Activated CD8-positive, alpha-beta memory T cell treated with anti-CD3 and anti-CD28 coated beads, Interleukin-2, amount 10 ng/mL, durations not matched to agents 7 days and 5 days (primary cell): ENCODE measurements at regions not wholly inside any gene's neighbourhood (a gene's known extent, or its start where the extent isn't known, plus 50 kb on each side); places are given as distances from the start of the nearest gene placed in this dataset.

Experiments
- ATAC-seq: fragments of 150-1000 bp; cut with Tn5 transposase; one replicate; pipeline ENCODE4 v1.10.0; 2021; ENCODE audit warnings: moderate library complexity
- CTCF ChIA-PET: fragments of 350-600 bp; sonication (Branson Sonifier 250); formaldehyde crosslinking; loops from one replicate; lab custom pipeline; 2021; ENCODE audit warnings: antibody characterized with exemption; lab: Charles Lee
- DNase-seq: peaks from one replicate; pipeline ENCODE4 v3.0.0-alpha.2; 2020
- H3K27ac Mint-ChIP-seq: one replicate; pipeline ENCODE4 v1.8.0; 2021; ENCODE audit warnings: mild to moderate bottlenecking, mixed read lengths
- H3K27me3 Mint-ChIP-seq: one replicate; pipeline ENCODE4 v1.8.0; 2021; ENCODE audit warnings: mixed read lengths
- H3K36me3 Mint-ChIP-seq: one replicate; pipeline ENCODE4 v1.8.0; 2021; ENCODE audit warnings: mild to moderate bottlenecking, mixed read lengths
- H3K4me1 Mint-ChIP-seq: one replicate; pipeline ENCODE4 v1.8.0; 2021; ENCODE audit warnings: mixed read lengths
- H3K4me3 Mint-ChIP-seq: one replicate; pipeline ENCODE4 v1.8.0; 2021; ENCODE audit warnings: mild to moderate bottlenecking, moderate library complexity, mixed read lengths
- H3K9me3 Mint-ChIP-seq: one replicate; pipeline ENCODE4 v1.8.0; 2022; ENCODE audit warnings: low read depth, mixed read lengths

DNA sequence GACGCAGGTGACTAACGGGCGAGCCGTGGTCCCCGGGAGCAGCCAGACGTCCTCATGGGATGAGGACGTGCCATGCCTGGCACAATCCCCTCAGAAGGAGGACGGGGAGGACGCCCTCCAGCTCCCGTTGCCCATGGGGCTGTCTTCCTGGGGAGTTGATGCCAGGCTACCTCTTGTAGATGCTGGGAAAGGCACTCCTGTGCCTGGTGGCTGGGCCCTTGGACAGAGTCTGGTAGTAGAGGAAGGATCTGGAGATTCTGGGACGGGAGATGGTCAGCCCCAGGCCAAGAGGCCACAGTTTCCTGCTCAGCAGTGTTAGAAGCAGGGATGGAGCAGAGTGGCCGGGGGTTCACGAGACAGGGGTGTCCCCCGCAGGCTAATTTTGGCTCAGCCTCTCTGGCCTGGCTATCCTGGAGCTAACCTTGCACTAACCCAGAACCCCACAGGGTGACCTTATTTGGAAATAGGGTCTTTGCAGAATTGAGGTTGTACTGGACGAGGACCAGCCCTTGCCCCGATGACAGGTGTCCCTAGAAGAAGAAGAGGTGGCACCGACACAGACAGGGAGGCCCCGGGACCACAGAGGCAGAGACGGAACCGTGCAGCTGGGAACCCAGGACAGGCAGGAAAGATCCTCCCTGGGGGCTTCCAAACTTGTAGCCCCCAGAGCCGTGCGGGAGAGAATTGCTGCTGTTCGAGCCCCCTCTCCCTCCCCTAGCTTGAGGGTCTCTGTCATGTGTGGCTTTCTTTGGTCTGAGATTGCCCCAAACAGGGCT, 50.1 kb upstream of the ADRA2C start:
- peaks cover 5% of the 10 kb centered on the region for H3K9me3 Mint-ChIP-seq
- no peak overlapping the region for H3K27ac Mint-ChIP-seq
- ATAC-seq: no peak
- no peak for DNase-seq
- no peaks in the 10 kb centered on the region for H3K4me1 Mint-ChIP-seq
- H3K4me3 Mint-ChIP-seq: no peak overlapping the region
- H3K27me3 Mint-ChIP-seq: peaks cover 6% of the 10 kb centered on the region
- CTCF ChIA-PET: no interaction called here
- H3K36me3 Mint-ChIP-seq: no peaks in the 10 kb centered on the region

DNA sequence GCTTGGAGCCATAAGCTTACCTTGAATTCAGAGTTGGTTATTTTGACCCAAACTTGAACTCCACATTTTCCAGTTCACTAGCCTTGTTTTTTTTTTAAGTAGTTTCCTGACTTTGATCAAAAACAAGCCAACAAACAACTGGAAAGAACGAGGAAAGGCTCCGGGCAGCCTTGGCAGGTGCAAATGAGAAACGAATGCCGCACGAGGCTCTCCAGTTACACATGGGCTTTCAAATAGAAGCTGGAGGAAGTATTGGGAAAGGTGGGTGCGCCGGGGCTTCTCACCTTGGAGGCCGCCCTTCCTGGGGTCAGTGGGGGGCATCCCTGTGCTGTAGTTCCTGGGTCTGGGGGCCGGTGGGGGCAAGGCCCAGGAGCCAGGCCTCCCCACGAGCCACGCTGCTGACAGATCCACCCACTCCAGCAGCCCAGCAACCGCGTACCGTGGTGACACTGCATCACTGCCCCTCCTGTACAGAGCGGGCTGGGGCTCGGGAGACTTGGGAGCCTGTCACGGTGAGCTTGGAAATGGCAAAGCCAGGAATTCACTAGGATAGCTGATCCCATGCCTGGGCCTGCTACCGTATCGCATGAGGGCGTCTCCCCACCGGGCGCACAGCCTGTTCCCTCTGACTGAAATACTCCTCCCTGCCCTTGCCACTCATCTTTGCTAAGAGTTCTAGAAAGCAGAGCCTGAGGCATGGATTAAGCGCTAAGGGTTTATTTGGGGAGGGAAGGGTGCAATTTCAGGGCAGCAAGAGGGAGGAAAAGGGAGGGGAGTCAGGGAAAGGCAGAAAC, 50.9 kb upstream of the ADRA2C start:
- CTCF ChIA-PET: no interaction called here
- ATAC-seq: no peak

DNA sequence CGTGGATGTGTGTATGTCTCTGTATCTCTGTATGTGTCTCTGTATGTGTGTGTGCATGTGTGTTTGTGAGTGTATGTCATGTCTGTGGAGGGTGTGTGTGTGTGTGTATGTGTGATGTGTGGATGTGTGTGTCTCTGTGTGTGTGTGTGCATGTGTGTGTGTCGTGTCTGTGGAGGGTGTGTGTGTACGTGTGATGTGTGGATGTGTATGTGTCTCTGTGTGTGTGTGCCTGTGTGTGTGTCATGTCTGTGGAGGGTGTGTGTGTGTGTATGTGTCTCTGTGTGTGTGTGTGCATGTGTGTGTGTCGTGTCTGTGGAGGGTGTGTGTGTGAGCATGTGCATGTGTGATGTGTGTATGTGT, 51.6 kb upstream of the ADRA2C start:
- ATAC-seq: no peak
- no peaks in the 10 kb centered on the region for H3K27me3 Mint-ChIP-seq
- CTCF ChIA-PET: no interaction called here
- no peak overlapping the region for H3K27ac Mint-ChIP-seq
- no peaks in the 10 kb centered on the region for H3K36me3 Mint-ChIP-seq
- no peak overlapping the region for H3K4me3 Mint-ChIP-seq
- H3K9me3 Mint-ChIP-seq: peaks cover 5% of the 10 kb centered on the region
- H3K4me1 Mint-ChIP-seq: no peaks in the 10 kb centered on the region
- no peak for DNase-seq

More for the DNA sequence above, 50.9 kb upstream of the ADRA2C start:
- no peaks in the 10 kb centered on the region for H3K36me3 Mint-ChIP-seq
- H3K27ac Mint-ChIP-seq: no peak overlapping the region
- DNase-seq: no peak
- no peak overlapping the region for H3K4me3 Mint-ChIP-seq
- no peaks in the 10 kb centered on the region for H3K4me1 Mint-ChIP-seq
- peaks cover 6% of the 10 kb centered on the region for H3K27me3 Mint-ChIP-seq
- H3K9me3 Mint-ChIP-seq: peaks cover 5% of the 10 kb centered on the region

- H3K36me3 Mint-ChIP-seq: no peaks in the 10 kb centered on the region
- H3K4me1 Mint-ChIP-seq: no peaks in the 10 kb centered on the region
- H3K27me3 Mint-ChIP-seq: no peaks in the 10 kb centered on the region
- H3K4me3 Mint-ChIP-seq: no peak overlapping the region
- CTCF ChIA-PET: no interaction called here
- no peak for DNase-seq
- peaks cover 4% of the 10 kb centered on the region for H3K9me3 Mint-ChIP-seq
- no peak for ATAC-seq
- H3K27ac Mint-ChIP-seq: no peak overlapping the region
These were observed 52.2 kb upstream of the ADRA2C start for GRCh38 chr4:3713817-3714641.

DNA sequence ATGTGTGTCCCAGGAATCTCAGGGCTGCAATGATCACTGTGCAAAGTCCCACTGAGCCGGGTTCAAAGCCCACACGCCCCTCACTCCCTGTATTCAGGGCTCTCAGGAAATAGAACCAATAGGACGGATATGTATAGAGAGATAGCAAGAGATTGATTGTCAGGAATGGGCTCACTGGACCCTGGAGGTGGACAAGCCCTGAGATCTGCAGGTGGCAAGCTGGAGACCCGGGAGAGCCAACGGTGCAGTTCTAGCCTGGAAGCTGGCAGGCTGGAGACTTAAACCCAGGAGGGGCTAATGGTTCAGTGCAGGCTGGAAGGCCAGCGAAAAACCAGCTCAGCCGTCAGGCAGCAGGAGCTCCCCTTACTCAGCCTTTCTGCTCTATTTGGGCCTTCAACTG, 52.8 kb upstream of the ADRA2C start:
- no peak overlapping the region for H3K27ac Mint-ChIP-seq
- H3K36me3 Mint-ChIP-seq: no peaks in the 10 kb centered on the region
- no peak for DNase-seq
- H3K4me3 Mint-ChIP-seq: no peak overlapping the region
- CTCF ChIA-PET: no interaction called here
- H3K4me1 Mint-ChIP-seq: no peaks in the 10 kb centered on the region
- ATAC-seq: no peak
- H3K27me3 Mint-ChIP-seq: no peaks in the 10 kb centered on the region
- H3K9me3 Mint-ChIP-seq: no peaks in the 10 kb centered on the region

GRCh38 chr4:3712936-3713335, 53.2 kb upstream of the ADRA2C start:
- CTCF ChIA-PET: no interaction called here
- H3K9me3 Mint-ChIP-seq: no peaks in the 10 kb centered on the region
- DNase-seq: no peak
- H3K36me3 Mint-ChIP-seq: no peaks in the 10 kb centered on the region
- no peak for ATAC-seq
- H3K4me3 Mint-ChIP-seq: no peak overlapping the region
- H3K27ac Mint-ChIP-seq: no peak overlapping the region
- no peaks in the 10 kb centered on the region for H3K27me3 Mint-ChIP-seq
- H3K4me1 Mint-ChIP-seq: no peaks in the 10 kb centered on the region

- Mint-ChIP-seq H3K4me3 (no peak overlapping the region), H3K36me3 (no peaks in the 10 kb centered on the region), H3K4me1 (no peaks in the 10 kb centered on the region), H3K27ac (no peak overlapping the region), H3K9me3 (no peaks in the 10 kb centered on the region), H3K27me3 (no peaks in the 10 kb centered on the region)
- DNase-seq (no peak), ATAC-seq (no peak)
- CTCF ChIA-PET: no interaction called here
These were observed 53.9 kb upstream of the ADRA2C start for GRCh38 chr4:3712112-3712805.

GRCh38 chr4:3711183-3712111, 54.7 kb upstream of the ADRA2C start:
- CTCF ChIA-PET: no interaction called here
- no peak overlapping the region for H3K4me3 Mint-ChIP-seq
- H3K9me3 Mint-ChIP-seq: no peaks in the 10 kb centered on the region
- no peaks in the 10 kb centered on the region for H3K27me3 Mint-ChIP-seq
- ATAC-seq (no peak), DNase-seq (no peak)
- H3K36me3 Mint-ChIP-seq: no peaks in the 10 kb centered on the region
- H3K4me1 Mint-ChIP-seq: no peaks in the 10 kb centered on the region
- H3K27ac Mint-ChIP-seq: no peak overlapping the region

DNA sequence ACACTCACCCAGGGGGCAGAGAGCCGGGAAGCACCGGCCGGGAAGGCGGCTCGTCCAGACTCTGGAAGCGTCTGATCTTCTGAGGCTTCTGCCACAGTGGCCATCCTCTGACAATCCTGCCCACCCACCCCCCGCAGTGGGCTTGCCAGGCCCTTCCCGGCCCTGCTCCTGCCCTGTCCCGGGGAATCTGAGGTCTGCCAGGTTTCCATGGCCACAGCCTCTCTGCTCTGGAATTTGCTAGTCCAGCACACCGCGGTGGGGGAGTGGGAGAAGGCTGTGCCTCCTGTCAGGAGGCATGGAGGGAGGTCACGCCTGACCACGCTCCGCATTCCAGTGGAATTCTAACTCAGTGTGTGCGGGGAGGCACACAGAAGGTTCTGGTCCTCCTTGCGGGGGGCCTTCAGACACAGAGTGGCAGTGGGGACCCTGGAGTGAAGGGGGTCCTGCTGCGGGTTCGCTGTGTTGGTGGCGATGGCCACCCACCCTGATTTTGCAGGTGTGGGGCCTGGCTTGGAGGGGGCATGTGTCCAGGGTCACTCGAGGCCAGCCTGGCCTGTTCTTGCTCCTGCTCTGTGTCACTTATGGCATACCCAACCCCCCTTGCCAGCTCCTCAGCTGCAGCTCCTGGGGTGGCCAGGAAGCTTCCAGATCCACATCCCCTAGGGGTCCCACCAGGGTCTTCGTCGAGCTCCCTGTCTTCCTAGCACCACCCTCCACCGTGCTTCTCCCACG, 55.6 kb upstream of the ADRA2C start:
- no peak overlapping the region for H3K4me3 Mint-ChIP-seq
- H3K4me1 Mint-ChIP-seq: no peaks in the 10 kb centered on the region
- H3K9me3 Mint-ChIP-seq: no peaks in the 10 kb centered on the region
- no peaks in the 10 kb centered on the region for H3K36me3 Mint-ChIP-seq
- ATAC-seq: no peak
- CTCF ChIA-PET: no interaction called here
- H3K27me3 Mint-ChIP-seq: no peaks in the 10 kb centered on the region
- no peak overlapping the region for H3K27ac Mint-ChIP-seq
- DNase-seq: no peak

GRCh38 chr4:3709846-3710441, 56.2 kb upstream of the ADRA2C start:
- CTCF ChIA-PET: no interaction called here
- H3K4me3 Mint-ChIP-seq: no peak overlapping the region
- H3K36me3 Mint-ChIP-seq: no peaks in the 10 kb centered on the region
- no peaks in the 10 kb centered on the region for H3K27me3 Mint-ChIP-seq
- DNase-seq: no peak
- ATAC-seq: no peak
- no peaks in the 10 kb centered on the region for H3K4me1 Mint-ChIP-seq
- H3K27ac Mint-ChIP-seq: no peak overlapping the region
- H3K9me3 Mint-ChIP-seq: no peaks in the 10 kb centered on the region

DNA sequence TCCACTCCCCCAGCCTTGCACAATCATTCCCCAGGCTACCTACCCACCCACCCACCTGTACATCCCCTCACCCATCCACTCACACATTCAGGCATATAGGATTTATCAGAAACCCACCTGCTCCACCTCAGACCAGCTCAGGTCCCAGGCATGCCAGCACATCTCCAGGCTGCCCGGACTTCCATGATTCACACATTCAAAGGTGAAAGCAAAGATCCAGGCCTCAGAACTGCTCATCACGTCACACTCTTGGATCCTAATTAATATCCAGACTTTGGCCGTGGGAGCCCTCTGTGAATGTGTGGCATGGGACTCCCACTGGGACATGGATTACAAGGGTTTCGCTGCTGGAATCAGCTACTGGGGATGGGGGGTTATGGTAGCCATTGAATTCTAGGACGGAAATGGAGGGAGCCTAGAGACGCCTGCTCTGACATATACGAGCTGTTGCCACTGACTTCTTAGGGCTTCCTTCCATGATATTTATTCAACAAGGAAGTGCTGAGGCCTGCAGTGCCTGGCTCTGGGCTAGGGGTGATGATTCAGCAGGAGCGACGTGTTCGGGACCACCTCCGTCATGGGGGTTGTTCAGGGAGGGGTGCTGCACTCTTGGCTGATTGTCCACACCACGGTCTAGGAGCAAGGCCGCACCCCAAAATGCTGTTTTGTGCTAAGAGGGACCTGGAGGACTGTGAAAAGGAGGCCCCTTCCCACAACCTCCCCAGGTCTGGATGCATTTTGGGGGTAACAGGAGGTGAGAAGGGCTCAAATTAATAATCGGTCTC, 56.9 kb upstream of the ADRA2C start:
- no peak overlapping the region for H3K4me3 Mint-ChIP-seq
- CTCF ChIA-PET: no interaction called here
- no peaks in the 10 kb centered on the region for H3K4me1 Mint-ChIP-seq
- H3K9me3 Mint-ChIP-seq: no peaks in the 10 kb centered on the region
- no peak overlapping the region for H3K27ac Mint-ChIP-seq
- no peaks in the 10 kb centered on the region for H3K36me3 Mint-ChIP-seq
- no peaks in the 10 kb centered on the region for H3K27me3 Mint-ChIP-seq
- no peak for DNase-seq
- no peak for ATAC-seq
